HFF-Myc (cell line): ENCODE measurements at regions not wholly inside any gene's neighbourhood (a gene's known extent, or its start where the extent isn't known, plus 50 kb on each side); places are given as distances from the start of the nearest gene placed in this dataset.
A peak's percentile ranks its signal among the peaks of the same experiment; 100 is the strongest.

Experiments used
- DNase-seq: peaks from one replicate; pipeline ENCODE4 v3.0.0-alpha.2; 2011; ENCODE audit warnings: low read depth; ENCODE audit errors: extremely low read depth
- H3K4me3 ChIP-seq: replicated peaks from 2 replicates; pipeline ENCODE4 v1.5.1; 2011; ENCODE audit warnings: low read depth, mild to moderate bottlenecking, control low read depth, low read length
- TF ChIP-seq, protein P1 (sequence below): IDR thresholded peaks from 2 replicates; pipeline ENCODE4 v1.5.1; 2012; ENCODE audit warnings: mild to moderate bottlenecking, low read depth, low read length, control low read depth; ENCODE audit errors: missing control alignments

DNA sequence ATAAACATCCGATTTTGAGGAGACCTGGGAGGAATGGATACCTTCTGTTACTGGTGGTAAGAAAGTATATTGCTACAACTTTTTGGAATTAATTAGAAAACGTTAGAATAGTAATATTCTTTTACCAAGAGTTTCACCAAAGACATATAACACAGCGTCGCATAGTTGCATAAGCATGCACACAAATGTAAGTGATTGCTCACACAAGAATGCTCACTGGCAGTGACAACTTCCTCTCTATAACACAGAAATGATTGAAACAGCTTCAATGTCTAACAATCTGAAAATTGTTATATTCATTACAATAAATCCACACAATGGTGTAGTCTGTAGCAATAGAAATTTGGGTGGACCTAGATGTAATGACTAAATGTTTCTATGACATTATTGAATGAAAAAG, 998.6 kb downstream of the TTLL7 start:
- TF ChIP-seq, protein P1, sequence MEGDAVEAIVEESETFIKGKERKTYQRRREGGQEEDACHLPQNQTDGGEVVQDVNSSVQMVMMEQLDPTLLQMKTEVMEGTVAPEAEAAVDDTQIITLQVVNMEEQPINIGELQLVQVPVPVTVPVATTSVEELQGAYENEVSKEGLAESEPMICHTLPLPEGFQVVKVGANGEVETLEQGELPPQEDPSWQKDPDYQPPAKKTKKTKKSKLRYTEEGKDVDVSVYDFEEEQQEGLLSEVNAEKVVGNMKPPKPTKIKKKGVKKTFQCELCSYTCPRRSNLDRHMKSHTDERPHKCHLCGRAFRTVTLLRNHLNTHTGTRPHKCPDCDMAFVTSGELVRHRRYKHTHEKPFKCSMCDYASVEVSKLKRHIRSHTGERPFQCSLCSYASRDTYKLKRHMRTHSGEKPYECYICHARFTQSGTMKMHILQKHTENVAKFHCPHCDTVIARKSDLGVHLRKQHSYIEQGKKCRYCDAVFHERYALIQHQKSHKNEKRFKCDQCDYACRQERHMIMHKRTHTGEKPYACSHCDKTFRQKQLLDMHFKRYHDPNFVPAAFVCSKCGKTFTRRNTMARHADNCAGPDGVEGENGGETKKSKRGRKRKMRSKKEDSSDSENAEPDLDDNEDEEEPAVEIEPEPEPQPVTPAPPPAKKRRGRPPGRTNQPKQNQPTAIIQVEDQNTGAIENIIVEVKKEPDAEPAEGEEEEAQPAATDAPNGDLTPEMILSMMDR = no peak
- DNase-seq = no peak
- no peak overlapping the region for H3K4me3 ChIP-seq

DNA sequence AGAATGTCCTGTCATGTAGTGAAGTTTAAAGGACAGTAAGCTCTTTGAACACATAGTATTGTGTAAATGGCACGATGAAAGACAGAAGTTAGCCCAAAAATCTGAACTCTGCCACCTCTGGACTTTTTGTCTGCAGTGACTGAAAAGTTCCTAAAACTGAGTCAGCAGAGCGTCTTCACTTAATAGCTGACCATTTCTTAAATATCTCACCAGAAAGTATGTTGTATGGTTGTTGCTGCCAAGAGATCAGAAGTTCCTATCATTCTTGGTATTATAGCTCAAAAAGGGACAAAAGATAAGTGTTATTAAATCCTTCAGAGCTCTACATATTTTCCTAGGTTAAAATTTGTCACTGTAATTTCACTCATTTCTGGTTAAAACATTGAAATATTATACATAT, 1003.0 kb downstream of the TTLL7 start:
- DNase-seq = no peak
- TF ChIP-seq, protein P1 = no peak

DNA sequence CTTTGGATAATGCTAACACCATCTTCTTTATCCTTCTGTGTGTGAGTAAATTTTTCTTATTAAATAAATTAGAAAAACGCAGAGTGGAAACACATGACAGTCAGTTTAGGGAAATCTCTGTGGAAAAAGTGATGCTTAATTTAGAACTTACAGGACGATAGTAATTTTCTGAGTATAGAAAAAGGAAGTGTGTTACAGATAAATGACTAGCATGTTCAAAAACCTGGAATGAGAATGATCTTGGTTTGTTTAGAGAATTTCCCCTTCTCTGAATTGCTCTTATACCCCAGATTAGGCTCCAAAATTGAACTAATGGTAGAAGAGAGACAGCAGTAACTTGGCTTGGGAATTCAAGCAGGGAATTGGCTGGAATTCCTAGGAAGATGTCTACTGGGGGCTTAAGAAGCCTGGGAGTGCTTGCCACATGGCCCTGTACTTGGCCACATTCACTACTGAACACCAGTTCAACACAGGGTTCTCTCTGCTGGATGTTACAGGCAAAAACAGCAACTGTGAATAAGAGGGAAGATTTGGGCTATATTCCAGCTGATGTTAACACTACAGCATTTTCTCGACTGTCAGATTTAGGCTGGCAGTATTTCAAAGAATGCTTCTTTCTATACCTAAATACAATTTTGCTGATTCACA, 1004.2 kb downstream of the TTLL7 start:
- no peak for DNase-seq
- H3K4me3 ChIP-seq = no peak overlapping the region
- TF ChIP-seq, protein P1 = no peak

More for the DNA sequence above, 1003.0 kb downstream of the TTLL7 start:
- H3K4me3 ChIP-seq = no peak overlapping the region

DNA sequence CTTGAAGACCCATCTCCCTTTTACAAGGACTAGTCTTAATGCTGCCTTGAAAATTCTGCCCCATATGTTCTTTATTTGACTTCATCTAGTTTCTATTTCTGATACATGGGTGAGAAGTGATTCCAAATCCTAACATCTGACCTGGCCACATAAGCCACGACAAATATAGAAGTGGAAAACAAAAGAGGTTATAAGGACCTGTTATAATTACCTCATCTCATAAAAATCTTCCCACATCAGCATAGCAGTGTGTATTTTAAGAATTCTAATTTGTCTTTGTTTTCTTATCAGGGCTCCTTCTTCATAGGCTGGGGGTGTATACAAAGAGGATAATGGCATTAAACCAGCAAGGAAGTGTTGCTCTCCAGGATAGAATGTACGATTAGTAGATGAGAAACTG, 1007.4 kb downstream of the TTLL7 start:
- TF ChIP-seq, protein P1 = no peak
- no peak overlapping the region for H3K4me3 ChIP-seq

DNA sequence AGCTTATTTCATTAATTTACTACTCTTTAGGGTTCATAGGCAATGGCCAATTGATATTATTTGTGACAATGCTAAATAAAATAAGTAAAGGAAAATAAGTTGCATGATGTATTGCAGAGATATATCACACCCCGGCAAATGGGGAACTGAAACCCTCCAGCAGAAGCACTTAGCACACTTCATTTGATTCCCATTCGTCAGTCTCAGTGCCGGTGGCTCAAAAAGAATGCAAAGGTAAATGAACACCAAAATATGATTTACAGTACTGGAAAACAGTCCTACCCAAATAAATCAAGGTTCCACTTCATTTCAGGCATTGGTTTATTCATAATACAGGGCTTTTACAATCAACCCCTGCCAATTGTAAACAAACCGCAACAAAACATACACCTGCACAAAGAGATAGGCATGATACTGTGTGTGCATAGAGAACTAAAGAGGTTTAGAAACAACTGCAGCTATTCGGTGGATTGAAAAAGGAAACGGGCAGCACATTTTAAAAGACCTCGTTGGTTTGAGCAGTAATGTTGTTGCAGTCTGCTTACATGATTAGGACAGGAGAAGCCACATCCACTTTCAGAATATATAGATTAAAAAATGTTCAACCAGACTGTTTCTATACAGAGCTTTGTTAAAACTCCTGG, 1019.2 kb downstream of the TTLL7 start:
- no peak overlapping the region for H3K4me3 ChIP-seq
- DNase-seq = no peak
- TF ChIP-seq, protein P1 = no peak

More for the DNA sequence above, 1007.4 kb downstream of the TTLL7 start:
- peak; percentile 24 for DNase-seq

DNA sequence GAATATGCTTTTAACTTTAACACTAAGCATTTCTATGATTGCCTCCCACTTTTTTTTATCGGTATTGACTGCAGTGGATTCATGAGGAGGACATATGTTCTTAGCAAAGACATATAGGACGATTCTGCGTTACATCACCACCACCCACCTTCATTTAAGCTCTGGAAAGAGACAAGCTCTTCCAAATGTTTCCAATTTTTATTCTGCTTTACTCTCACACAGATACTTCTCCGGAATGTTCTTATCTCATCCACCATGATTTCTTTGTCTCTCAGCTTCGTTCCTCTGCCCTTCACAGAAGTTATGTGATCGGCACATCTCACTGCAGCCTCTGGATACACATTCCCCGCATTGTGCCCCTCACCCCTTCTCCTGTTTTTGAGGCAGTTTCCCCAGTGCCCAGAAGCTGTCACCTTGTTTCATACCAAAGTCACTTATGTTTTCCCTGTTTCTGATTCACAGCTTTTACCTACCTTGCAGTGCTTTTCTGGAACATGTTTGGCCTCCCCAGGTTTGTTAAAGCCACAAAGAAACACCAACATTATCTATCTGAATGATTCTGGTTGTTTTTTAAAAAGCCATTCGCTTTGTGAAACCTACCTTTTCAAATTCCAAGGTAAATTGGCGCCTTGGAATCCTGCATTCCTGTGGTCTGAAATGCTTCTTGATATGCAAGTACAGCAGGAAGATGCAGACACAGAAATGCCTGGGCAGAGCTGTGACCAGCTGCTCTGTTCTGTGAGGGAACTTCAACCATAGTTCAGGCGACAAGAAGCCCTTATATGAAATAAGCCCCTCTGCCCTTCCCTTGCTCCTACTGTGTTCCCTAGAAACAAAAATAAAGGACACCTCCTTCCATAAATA, 1020.2 kb downstream of the TTLL7 start:
- DNase-seq = no peak
- TF ChIP-seq, protein P1 = no peak
- no peak overlapping the region for H3K4me3 ChIP-seq
